B cell (primary cell): ENCODE measurements at regions not wholly inside any gene's neighbourhood (a gene's known extent, or its start where the extent isn't known, plus 50 kb on each side); places are given as distances from the start of the nearest gene placed in this dataset.

ENCODE experiments used
- ATAC-seq: fragments of 200-7000 bp; cut with Tn5 transposase; one replicate; pipeline ENCODE4 v1.10.0; 2021; ENCODE audit warnings: low read depth, mild to moderate bottlenecking, moderate number of reproducible peaks, moderate library complexity
- CTCF ChIA-PET: fragments of 350-600 bp; sonication (Branson Sonifier 250); formaldehyde crosslinking; loops from one replicate; lab custom pipeline; 2021; ENCODE audit warnings: antibody characterized with exemption, inconsistent platforms; lab: Charles Lee
- POLR2A ChIA-PET: fragments of 350-600 bp; sonication (Branson Sonifier 250); formaldehyde crosslinking; loops from one replicate; lab custom pipeline; 2021; ENCODE audit warnings: antibody characterized with exemption; lab: Charles Lee
- DNase-seq: peaks from one replicate; pipeline ENCODE4 v3.0.0; 2013
- H2AFZ ChIP-seq: 2 replicates; pipeline ENCODE4 v1.6.1; 2012; ENCODE audit warnings: mild to moderate bottlenecking, low read depth, low read length; ENCODE audit not compliant: insufficient read depth, poor library complexity, severe bottlenecking
- H3K27ac ChIP-seq, 2 donors: 1 replicate in 1 of 2; 2 replicates in 1 of 2; pipeline ENCODE4 v1.5.1; 2012 to 2013; ENCODE audit warnings: low read length in 2 of 2, mild to moderate bottlenecking in 2 of 2, moderate library complexity in 1 of 2
- H3K27me3 ChIP-seq, 4 experiments: fragments of 200-600 bp in 1 of 4; sonication (generic) in 1 of 4; replicated peaks in 1 of 4; 1 replicate in 2 of 4; 2 replicates in 2 of 4; pipeline versions ENCODE4 v1.6.1 to v1.7.0; 2013 to 2016; ENCODE audit warnings: low read length in 3 of 4, mild to moderate bottlenecking in 2 of 4, mixed read lengths in 1 of 4, moderate library complexity in 1 of 4; ENCODE audit not compliant: insufficient read depth in 4 of 4, control insufficient read depth in 3 of 4; ENCODE audit errors: control extremely low read depth in 1 of 4
- H3K36me3 ChIP-seq, 2 experiments: replicated peaks in 1 of 2; 1 replicate in 1 of 2; 2 replicates in 1 of 2; pipeline versions ENCODE4 v1.6.1 to v1.7.1; 2013; ENCODE audit warnings: low read length in 1 of 2; ENCODE audit not compliant: insufficient read depth in 2 of 2, control insufficient read depth in 1 of 2; ENCODE audit errors: control extremely low read depth in 1 of 2, extremely low read depth in 1 of 2
- H3K4me1 ChIP-seq, 2 donors: fragments of 200-600 bp in 1 of 2; sonication (generic) in 1 of 2; 1 replicate in 1 of 2; 2 replicates in 1 of 2; pipeline versions ENCODE4 v1.5.1 to v1.6.1; 2013 to 2017; ENCODE audit warnings: low read length in 2 of 2; ENCODE audit not compliant: control insufficient read depth in 2 of 2, insufficient read depth in 2 of 2
- H3K4me2 ChIP-seq: replicated peaks from 2 replicates; pipeline ENCODE3; 2012; ENCODE audit warnings: mild to moderate bottlenecking, low read depth, low read length; ENCODE audit not compliant: poor library complexity, severe bottlenecking
- H3K4me3 ChIP-seq, 5 experiments: fragments of 200-600 bp in 1 of 5; sonication (generic) in 1 of 5; 1 replicate in 3 of 5; 2 replicates in 2 of 5; pipeline versions ENCODE4 v1.5.1 to v1.7.0; 2011 to 2016; ENCODE audit warnings: low read length in 4 of 5, mild to moderate bottlenecking in 4 of 5, low read depth in 2 of 5, control low read depth in 1 of 5, moderate library complexity in 1 of 5; ENCODE audit not compliant: insufficient read depth in 1 of 5; ENCODE audit errors: control extremely low read depth in 1 of 5, extremely low read depth in 1 of 5
- H3K79me2 ChIP-seq: fragments of 200-600 bp; sonication (generic); one replicate; pipeline ENCODE4 v1.6.0; 2016; ENCODE audit warnings: low read length; ENCODE audit not compliant: control insufficient read depth, insufficient read depth
- H3K9ac ChIP-seq: fragments of 200-600 bp; sonication (generic); 2 replicates; pipeline ENCODE4 v1.6.1; 2017; ENCODE audit warnings: mild to moderate bottlenecking, low read length, moderate library complexity
- H3K9me3 ChIP-seq, 3 donors: one replicate each; pipeline versions ENCODE4 v1.6.1 to v1.7.1; 2013; ENCODE audit warnings: low read length in 2 of 3; ENCODE audit not compliant: control insufficient read depth in 2 of 3, insufficient read depth in 1 of 3; ENCODE audit errors: control extremely low read depth in 1 of 3
- H4K20me1 ChIP-seq: 2 replicates; pipeline ENCODE4 v1.6.0; 2012; ENCODE audit warnings: mild to moderate bottlenecking, low read length; ENCODE audit not compliant: insufficient read depth, control insufficient read depth, poor library complexity, severe bottlenecking
- H3K27ac Mint-ChIP-seq: one replicate; pipeline ENCODE4 v1.8.0; 2021; ENCODE audit warnings: mixed read lengths
- H3K27me3 Mint-ChIP-seq: one replicate; pipeline ENCODE4 v1.8.0; 2021; ENCODE audit warnings: mixed read lengths
- H3K4me1 Mint-ChIP-seq: one replicate; pipeline ENCODE4 v1.8.0; 2021; ENCODE audit warnings: mixed read lengths
- H3K4me3 Mint-ChIP-seq: one replicate; pipeline ENCODE4 v1.8.0; 2021; ENCODE audit warnings: mixed read lengths
- H3K9me3 Mint-ChIP-seq: one replicate; pipeline ENCODE4 v1.8.0; 2022; ENCODE audit warnings: mixed read lengths; ENCODE audit not compliant: insufficient read depth
- CTCF ChIP-seq: fragments of 200-600 bp; IDR thresholded peaks from one replicate; pipeline ENCODE4 v1.8.0; 2022; ENCODE audit warnings: antibody characterized with exemption, mild to moderate bottlenecking
- EZH2 ChIP-seq: IDR thresholded peaks from 2 replicates; pipeline ENCODE4 v1.6.1; 2012; ENCODE audit warnings: borderline replicate concordance, low read depth, mild to moderate bottlenecking, moderate library complexity, low read length; ENCODE audit not compliant: insufficient read depth, poor library complexity, severe bottlenecking
- WGBS: methylation state at CpG from one replicate; pipeline ENCODE4 v1.1.5; 2013; ENCODE audit warnings: missing lambda C conversion rate; ENCODE audit not compliant: insufficient coverage; 5-methylcytosine and 5-hydroxymethylcytosine counted together
- intact Hi-C: fragments of 100-400 bp; cut with micrococcal nuclease; formaldehyde crosslinking; loops from one replicate; pipeline ENCODE4 v1.10.0; 2022

- Mint-ChIP-seq H3K4me1 (no peaks in the 10 kb centered on the region), H3K27me3 (no peaks in the 10 kb centered on the region), H3K27ac (no peak overlapping the region), H3K4me3 (no peak overlapping the region), H3K9me3 (no peaks in the 10 kb centered on the region)
- Histone ChIP-seq H2AFZ (no peak overlapping the region), H3K79me2 (no peaks in the 10 kb centered on the region), H3K27me3 (no peaks in the 10 kb centered on the region), H3K9me3 (no peaks in the 10 kb centered on the region), H3K27ac (no peak overlapping the region), H3K36me3 (no peaks in the 10 kb centered on the region), H3K4me3 (no peak overlapping the region), H4K20me1 (no peaks in the 10 kb centered on the region), H3K4me2 (no peak overlapping the region), H3K4me1 (no peaks in the 10 kb centered on the region), H3K9ac (no peak overlapping the region)
- TF ChIP-seq EZH2 = no peak
- no peak for TF ChIP-seq CTCF
- no peak for ATAC-seq
- DNase-seq = no peak
- ChIA-PET POLR2A (no interaction called here), CTCF (no interaction called here)
- intact Hi-C loops = no loop called here
- no CpG with 5 or more reads among the region's 2 CpGs for WGBS
Measured at GRCh38 chr4:27819246-27819645, 958.6 kb downstream of the STIM2 start.

- Histone ChIP-seq H3K79me2 (no peaks in the 10 kb centered on the region), H3K36me3 (no peaks in the 10 kb centered on the region), H2AFZ (no peak overlapping the region), H3K4me2 (no peak overlapping the region), H3K4me3 (no peak overlapping the region), H3K9ac (no peak overlapping the region), H3K27ac (no peak overlapping the region), H3K4me1 (no peaks in the 10 kb centered on the region), H3K9me3 (no peaks in the 10 kb centered on the region), H4K20me1 (no peaks in the 10 kb centered on the region), H3K27me3 (no peaks in the 10 kb centered on the region)
- H3K27me3 Mint-ChIP-seq = no peaks in the 10 kb centered on the region
- ChIA-PET CTCF (no interaction called here), POLR2A (no interaction called here)
- no peak overlapping the region for H3K27ac Mint-ChIP-seq
- no peaks in the 10 kb centered on the region for H3K4me1 Mint-ChIP-seq
- DNase-seq = no peak
- TF ChIP-seq CTCF (no peak), EZH2 (no peak)
- intact Hi-C loops = no loop called here
- no peaks in the 10 kb centered on the region for H3K9me3 Mint-ChIP-seq
- no peak for ATAC-seq
- WGBS = no CpG with 5 or more reads among the region's 1 CpG
- no peak overlapping the region for H3K4me3 Mint-ChIP-seq
Measured at GRCh38 chr4:27828843-27829242, 968.2 kb downstream of the STIM2 start.
